ENCODE measurements at regions not wholly inside any gene's neighbourhood (a gene's known extent, or its start where the extent isn't known, plus 50 kb on each side); places are given as distances from the start of the nearest gene placed in this dataset.

DNA sequence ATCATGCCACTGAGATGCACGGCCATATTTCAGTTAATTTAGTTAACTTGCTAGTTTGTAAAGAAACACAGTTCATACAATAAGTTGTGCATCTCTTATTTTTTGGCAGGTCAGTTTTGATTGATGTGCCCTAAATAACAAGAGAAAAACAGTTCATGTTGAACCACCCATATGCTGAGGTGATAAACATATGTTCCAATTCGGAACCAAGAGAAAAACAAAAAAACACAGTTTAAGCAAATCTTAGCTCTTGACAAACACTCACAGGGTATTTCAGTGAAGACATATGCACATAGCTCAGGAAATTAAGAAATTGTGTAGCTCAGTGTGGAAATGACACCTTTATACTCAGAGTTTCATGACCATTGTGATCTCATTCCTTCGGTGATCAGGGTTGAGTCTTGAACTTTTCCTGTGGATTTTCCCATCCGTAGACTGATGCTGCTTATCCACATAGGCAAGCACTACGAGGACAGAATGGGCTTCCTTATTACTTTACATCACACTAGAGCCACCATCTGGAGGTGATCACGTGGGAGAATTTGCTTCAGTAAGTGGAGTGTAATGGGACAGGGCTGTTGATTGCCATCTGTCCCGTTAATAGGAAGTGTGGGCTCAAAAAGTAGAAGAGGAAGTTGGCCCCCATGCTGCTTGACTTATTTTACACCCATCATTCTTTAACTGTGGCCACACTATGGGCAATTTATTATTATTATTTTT, 773.0 kb downstream of the MTRR start:
- DNase-seq (ENCODE audit: low read depth) = no peak

DNA sequence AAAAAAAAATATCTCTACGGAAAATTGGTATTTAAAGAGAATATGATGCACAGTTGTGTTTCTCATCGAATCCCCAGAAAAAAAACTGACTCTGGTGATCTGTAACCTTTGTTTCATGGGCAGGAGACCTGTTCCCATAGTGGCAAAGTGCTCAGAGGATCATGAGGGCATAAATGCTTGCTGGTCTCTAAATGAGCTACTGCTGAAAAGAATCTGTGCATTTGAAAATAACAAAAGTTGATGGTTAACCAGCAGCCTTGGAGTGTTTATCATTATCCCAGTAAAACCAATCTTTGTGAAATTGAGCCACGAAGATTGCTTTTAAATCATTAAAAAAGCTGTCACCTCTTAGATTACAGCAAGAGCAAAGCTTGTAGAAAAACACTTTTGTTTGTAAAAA, 775.4 kb downstream of the MTRR start:
- no peak for DNase-seq (ENCODE audit: low read depth)

- no peak for DNase-seq (ENCODE audit: low read depth)
Measured at GRCh38 chr5:8647111-8647510, 778.2 kb downstream of the MTRR start.

DNA sequence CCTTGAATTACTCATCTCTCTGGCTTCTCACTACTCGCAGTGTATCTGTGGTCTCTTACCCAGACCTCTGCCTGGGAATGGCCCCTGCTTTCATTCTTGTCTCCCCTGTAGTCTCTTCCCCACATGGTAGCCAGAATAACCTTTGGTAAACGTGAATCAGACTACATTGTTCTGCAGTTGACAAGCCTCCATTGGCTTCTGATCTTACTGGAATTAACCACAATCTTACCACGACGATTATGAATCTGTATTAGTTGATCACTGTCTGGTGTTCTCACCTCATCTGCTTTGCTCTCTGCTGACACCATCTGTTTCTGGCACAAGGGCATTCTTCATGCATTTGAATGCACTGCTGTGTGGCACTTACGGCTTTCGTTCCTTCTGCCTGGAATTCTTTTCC, 781.2 kb downstream of the MTRR start:
- DNase-seq (ENCODE audit: low read depth) = no peak

DNA sequence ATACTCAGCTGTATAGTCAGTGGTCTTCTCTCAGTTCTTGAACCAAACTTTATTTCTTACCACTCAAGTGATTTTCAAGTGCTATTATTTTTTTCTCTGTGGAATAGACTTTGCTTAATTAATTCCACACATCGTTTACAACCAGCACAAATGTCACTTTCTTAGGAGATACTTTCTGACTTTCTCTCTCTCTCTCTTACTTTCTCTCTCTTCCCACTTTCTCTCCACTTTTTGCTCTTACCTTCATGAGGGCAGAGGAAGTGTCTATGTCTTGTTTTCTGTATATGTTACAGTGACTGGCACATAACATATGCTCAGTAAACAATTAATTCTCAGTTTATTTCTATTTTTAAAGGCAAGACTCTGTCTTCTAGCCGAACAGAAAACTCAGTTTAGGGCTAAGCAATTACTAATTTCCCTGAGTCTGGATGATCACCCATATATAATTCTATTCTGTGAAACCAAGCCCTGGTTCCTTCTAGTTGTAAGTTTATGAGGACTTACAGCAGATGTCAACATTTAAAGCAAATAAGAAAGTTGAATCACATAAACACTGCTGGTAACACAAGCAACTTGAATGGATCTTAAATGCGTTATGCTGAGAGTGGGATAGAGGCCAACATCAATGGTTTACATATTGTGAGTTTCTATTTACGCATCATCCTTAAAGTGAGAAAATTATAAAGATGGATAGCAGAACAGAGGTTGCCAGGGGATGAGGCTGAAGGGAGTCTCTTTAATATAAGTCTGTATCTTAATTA, 791.4 kb downstream of the MTRR start:
- DNase-seq (ENCODE audit: low read depth) = no peak

- no peak for DNase-seq (ENCODE audit: low read depth)
Measured at GRCh38 chr5:8663374-8663773, 794.4 kb downstream of the MTRR start.

DNA sequence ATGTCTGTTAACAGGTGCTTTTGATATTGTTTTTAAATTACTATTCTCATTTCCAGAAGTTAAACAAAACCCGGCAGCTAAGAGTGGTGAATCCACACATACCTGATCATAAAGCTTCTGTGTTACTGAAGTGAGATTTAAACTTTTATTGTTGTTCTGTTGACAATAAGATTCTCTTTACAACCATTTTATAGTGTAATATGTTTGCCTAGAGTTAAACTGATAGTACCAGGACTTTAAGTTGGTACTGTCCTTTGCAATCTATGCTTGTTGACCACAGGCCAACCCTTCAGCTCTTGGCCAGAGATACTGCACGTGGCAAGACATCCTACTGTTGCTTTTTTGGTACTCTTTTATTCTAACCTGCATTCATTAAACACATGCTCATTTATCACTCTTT, 806.2 kb downstream of the MTRR start:
- no peak for DNase-seq (ENCODE audit: low read depth)

DNA sequence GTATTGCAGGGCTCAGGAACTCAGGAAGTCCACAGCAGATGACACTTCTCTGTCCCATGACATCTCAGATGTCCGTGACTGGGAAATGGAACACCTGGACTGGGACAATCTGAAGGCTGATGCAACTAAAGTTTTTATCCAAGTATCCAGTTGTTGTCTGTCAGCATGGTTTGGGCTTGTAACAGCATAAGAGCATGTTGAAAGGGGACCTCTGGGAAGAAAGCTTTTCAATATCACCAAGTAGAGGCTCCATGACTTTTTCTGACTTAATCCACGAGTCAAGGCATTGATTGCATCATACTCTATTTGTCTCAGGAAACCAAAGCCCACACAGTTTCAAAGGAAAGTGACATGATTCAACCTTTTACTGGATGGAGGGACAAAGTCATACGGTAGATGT, 807.7 kb downstream of the MTRR start:
- DNase-seq (ENCODE audit: low read depth) = no peak

- no peak for DNase-seq (ENCODE audit: low read depth)
Measured at GRCh38 chr5:8682381-8682780, 813.4 kb downstream of the MTRR start.

- no peak for DNase-seq (ENCODE audit: low read depth)
Measured at GRCh38 chr5:8683496-8683895, 814.5 kb downstream of the MTRR start.

- DNase-seq (ENCODE audit: low read depth) = no peak
Measured at GRCh38 chr5:8685704-8686103, 816.8 kb downstream of the MTRR start.

DNA sequence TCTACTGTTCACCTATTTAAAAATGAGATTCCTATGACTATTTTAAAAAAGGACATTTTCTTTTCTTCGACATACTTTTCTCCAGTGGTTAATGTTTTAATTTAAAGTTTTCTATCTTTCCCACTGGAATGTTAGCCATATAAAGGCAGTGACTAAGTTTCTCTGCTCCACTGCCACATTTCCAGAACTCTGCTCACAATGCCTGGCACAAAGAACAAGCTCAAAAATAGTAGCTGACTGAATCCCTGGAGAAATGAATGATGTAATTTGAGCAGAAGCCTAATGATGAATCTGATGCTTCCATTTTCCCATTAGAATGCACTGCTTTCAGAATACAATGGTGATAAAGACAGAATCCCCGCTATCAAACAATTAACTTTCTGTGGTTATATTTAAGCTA, 817.8 kb downstream of the MTRR start:
- DNase-seq (ENCODE audit: low read depth) = no peak

DNA sequence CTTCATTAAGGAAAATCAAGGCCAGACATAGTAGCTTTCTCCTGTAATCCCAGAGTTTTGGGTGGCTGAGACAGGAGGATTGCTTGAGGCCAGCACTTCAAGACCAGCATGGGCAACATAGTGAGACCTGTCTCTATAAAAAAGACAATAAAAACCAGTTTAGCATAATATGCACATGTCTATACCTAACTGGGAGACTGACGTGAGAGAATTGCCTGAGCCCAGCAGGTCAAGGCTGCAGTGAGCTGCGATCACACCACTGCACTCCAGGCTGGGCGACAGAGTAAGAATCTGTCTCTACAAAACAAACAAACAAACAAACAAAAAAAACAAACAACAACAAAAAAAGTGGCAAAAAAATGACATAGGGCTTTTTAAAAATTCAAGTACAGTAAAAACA, 820.8 kb downstream of the MTRR start:
- no peak for DNase-seq (ENCODE audit: low read depth)

DNA sequence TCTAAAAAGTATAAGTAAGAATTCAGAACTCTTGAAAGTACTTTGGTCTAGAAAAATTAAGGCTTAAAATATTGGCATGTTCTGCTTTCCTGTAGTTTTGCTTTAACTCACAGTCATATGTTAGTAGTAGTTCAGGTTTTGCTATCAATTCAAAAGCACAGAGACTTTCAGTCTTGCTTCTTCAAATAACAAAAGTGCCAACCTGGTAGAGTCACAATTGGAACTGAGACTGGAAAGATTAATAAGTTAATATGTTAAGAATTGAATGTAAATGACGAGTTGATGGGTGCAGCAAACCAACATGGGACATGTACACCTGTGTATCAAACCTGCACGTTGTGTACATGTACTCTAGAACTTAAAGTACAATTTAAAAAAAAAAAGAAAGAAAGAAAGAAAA, 822.3 kb downstream of the MTRR start:
- no peak for DNase-seq (ENCODE audit: low read depth)

DNA sequence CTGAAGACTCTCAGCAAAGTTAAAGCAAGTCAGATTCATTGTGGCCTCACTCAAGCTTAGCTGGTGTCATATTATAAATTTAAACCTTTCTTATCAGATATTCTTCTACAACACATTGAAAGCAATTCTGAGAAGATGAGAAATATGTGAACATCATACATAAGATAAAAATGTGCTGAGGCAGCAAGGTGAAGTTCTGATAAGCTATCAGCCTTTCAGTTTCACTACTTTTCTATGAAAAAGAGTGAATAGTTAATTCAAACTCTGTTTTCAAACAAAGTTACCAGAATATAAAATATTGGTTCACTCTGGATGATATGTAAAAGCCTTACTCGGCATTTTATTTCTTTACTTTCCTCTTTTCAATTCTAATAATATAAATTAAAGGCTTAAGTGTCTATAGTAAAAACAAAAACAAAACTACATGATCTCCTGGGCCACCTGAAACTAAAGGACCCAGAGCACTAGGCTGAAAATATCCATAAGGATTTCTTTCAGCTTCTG, 824.4 kb downstream of the MTRR start:
- DNase-seq (ENCODE audit: low read depth) = no peak

- DNase-seq (ENCODE audit: low read depth) = no peak
Measured at GRCh38 chr5:8694545-8694944, 825.6 kb downstream of the MTRR start.

GRCh38 chr5:8695902-8696845, 827.2 kb downstream of the MTRR start:
- no peak for DNase-seq (ENCODE audit: low read depth)

DNA sequence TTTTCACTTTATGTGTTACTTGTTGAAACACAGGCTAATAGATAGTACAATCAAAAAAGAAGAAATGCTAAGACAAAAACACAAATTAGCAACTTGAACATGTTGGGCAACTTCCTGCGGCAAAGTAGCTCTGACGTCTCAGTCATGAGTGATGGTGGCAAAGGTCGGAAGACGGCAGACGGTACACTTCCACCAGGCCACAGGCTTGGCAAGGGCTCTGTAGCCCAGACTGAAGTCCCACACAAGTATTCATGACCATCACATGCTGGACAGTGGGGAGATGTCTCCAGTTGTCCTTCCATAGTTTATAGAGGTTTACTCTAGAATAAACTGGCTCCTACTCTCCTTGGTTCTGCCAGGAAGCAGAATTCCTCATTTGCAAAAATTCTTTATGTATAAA, 831.3 kb downstream of the MTRR start:
- no peak for DNase-seq (ENCODE audit: low read depth)

- DNase-seq (ENCODE audit: low read depth) = no peak
Measured at GRCh38 chr5:8700671-8701070, 831.7 kb downstream of the MTRR start.

GRCh38 chr5:8701251-8701650, 832.3 kb downstream of the MTRR start:
- DNase-seq (ENCODE audit: low read depth) = no peak

- no peak for DNase-seq (ENCODE audit: low read depth)
Measured at GRCh38 chr5:8710426-8710930, 835.4 kb downstream of the SEMA5A start.

GRCh38 chr5:8714198-8714597, 831.7 kb downstream of the SEMA5A start:
- no peak for DNase-seq (ENCODE audit: low read depth)
